ENCODE measurements at regions not wholly inside any gene's neighbourhood (a gene's known extent, or its start where the extent isn't known, plus 50 kb on each side); places are given as distances from the start of the nearest gene placed in this dataset.

- no peak for DNase-seq (ENCODE audit: low read depth)
Measured at GRCh38 chr2:176612036-176612435, 342.8 kb downstream of the MTX2 start.

GRCh38 chr2:176612736-176613135 is 343.5 kb downstream of the MTX2 start:
- no peak for DNase-seq (ENCODE audit: low read depth)

GRCh38 chr2:176613323-176613987 is 344.2 kb downstream of the MTX2 start:
- DNase-seq (ENCODE audit: low read depth), result no peak

- DNase-seq (ENCODE audit: low read depth), result no peak
Measured at GRCh38 chr2:176614049-176614448, 344.8 kb downstream of the MTX2 start.

- no peak for DNase-seq (ENCODE audit: low read depth)
Measured at GRCh38 chr2:176614930-176615329, 345.7 kb downstream of the MTX2 start.

GRCh38 chr2:176619504-176619903 is 350.3 kb downstream of the MTX2 start:
- DNase-seq (ENCODE audit: low read depth), result no peak

GRCh38 chr2:176621350-176621749 is 352.1 kb downstream of the MTX2 start:
- DNase-seq (ENCODE audit: low read depth), result no peak

GRCh38 chr2:176622792-176623191 is 353.6 kb downstream of the MTX2 start:
- DNase-seq (ENCODE audit: low read depth), result no peak

- no peak for DNase-seq (ENCODE audit: low read depth)
Measured at GRCh38 chr2:176626796-176627195, 357.6 kb downstream of the MTX2 start.

- DNase-seq (ENCODE audit: low read depth), result no peak
Measured at GRCh38 chr2:176628438-176628837, 359.2 kb downstream of the MTX2 start.

GRCh38 chr2:176633754-176634153 is 364.5 kb downstream of the MTX2 start:
- no peak for DNase-seq (ENCODE audit: low read depth)

- no peak for DNase-seq (ENCODE audit: low read depth)
Measured at GRCh38 chr2:176636401-176636800, 367.2 kb downstream of the MTX2 start.

GRCh38 chr2:176637142-176637485 is 367.9 kb downstream of the MTX2 start:
- DNase-seq (ENCODE audit: low read depth), result no peak

GRCh38 chr2:176637486-176638166 is 368.4 kb downstream of the MTX2 start:
- DNase-seq (ENCODE audit: low read depth), result no peak

- DNase-seq (ENCODE audit: low read depth), result no peak
Measured at GRCh38 chr2:176638167-176639015, 369.1 kb downstream of the MTX2 start.

GRCh38 chr2:176639016-176639343 is 369.7 kb downstream of the MTX2 start:
- no peak for DNase-seq (ENCODE audit: low read depth)

GRCh38 chr2:176639671-176640070 is 370.4 kb downstream of the MTX2 start:
- DNase-seq (ENCODE audit: low read depth), result no peak

- no peak for DNase-seq (ENCODE audit: low read depth)
Measured at GRCh38 chr2:176641436-176641835, 372.2 kb downstream of the MTX2 start.

GRCh38 chr2:176642074-176642473 is 372.8 kb downstream of the MTX2 start:
- no peak for DNase-seq (ENCODE audit: low read depth)

GRCh38 chr2:176643646-176644045 is 374.4 kb downstream of the MTX2 start:
- no peak for DNase-seq (ENCODE audit: low read depth)

GRCh38 chr2:176645494-176645893 is 376.3 kb downstream of the MTX2 start:
- DNase-seq (ENCODE audit: low read depth), result no peak

GRCh38 chr2:176646033-176646615 is 376.9 kb downstream of the MTX2 start:
- DNase-seq (ENCODE audit: low read depth), result no peak

Measured in stimulated activated CD8-positive, alpha-beta memory T cell treated with anti-CD3 and anti-CD28 coated beads, Interleukin-7, amount 100 ng/mL, for 24 hours (primary cell).